Gastroesophageal sphincter (tissue), 4 donors: ENCODE measurements at regions not wholly inside any gene's neighbourhood (a gene's known extent, or its start where the extent isn't known, plus 50 kb on each side); places are given as distances from the start of the nearest gene placed in this dataset.

Experiments used
- ATAC-seq: fragments of 150-250 bp; one replicate; pipeline ENCODE4 v1.9.1; 2016; ENCODE audit warnings: mild to moderate bottlenecking, moderate library complexity
- H3K27ac ChIP-seq, 4 donors: fragments of 200-600 bp; sonication (generic) in 3 of 4; 1 replicate in 3 of 4; 2 replicates in 1 of 4; pipeline ENCODE4 v1.5.1; 2016 to 2019
- H3K27me3 ChIP-seq: fragments of 200-600 bp; sonication (generic); one replicate; pipeline ENCODE4 v1.5.1; 2019
- H3K36me3 ChIP-seq, 2 donors: fragments of 200-600 bp; sonication (generic); one replicate each; pipeline ENCODE4 v1.5.1; 2019; ENCODE audit warnings: control low read depth in 1 of 2
- H3K4me1 ChIP-seq, 3 donors: fragments of 200-600 bp; sonication (generic); 1 replicate in 2 of 3; 2 replicates in 1 of 3; pipeline ENCODE4 v1.5.1; 2016 to 2019; ENCODE audit warnings: control low read depth in 2 of 3
- H3K4me3 ChIP-seq, 2 donors: fragments of 200-600 bp; sonication (generic); one replicate each; pipeline ENCODE4 v1.5.1; 2019; ENCODE audit warnings: mild to moderate bottlenecking in 1 of 2, moderate library complexity in 1 of 2
- H3K9me3 ChIP-seq, 3 donors: fragments of 200-600 bp; sonication (generic); one replicate each; pipeline ENCODE4 v1.5.1; 2017 to 2019; ENCODE audit warnings: control low read depth in 2 of 3
- EP300 ChIP-seq: sonication (generic); formaldehyde crosslinking; IDR thresholded peaks from one replicate; pipeline ENCODE4 v1.6.1; 2017; ENCODE audit warnings: antibody characterized with exemption, mild to moderate bottlenecking
- POLR2A ChIP-seq, 2 donors: fragments of 450-650 bp; IDR thresholded peaks; one replicate each; pipeline ENCODE4 v1.6.1; 2017; ENCODE audit warnings: antibody characterized with exemption in 2 of 2, mild to moderate bottlenecking in 2 of 2, moderate library complexity in 1 of 2
- POLR2AphosphoS5 ChIP-seq: sonication (generic); formaldehyde crosslinking; IDR thresholded peaks from one replicate; pipeline ENCODE4 v1.6.1; 2017; ENCODE audit warnings: antibody characterized with exemption
- WGBS, 2 donors: methylation state at CpG; one replicate each; pipeline ENCODE4 v1.1.5; 2018; ENCODE audit warnings: low coverage in 1 of 2; 5-methylcytosine and 5-hydroxymethylcytosine counted together
- TF ChIP-seq, protein P1 (sequence below), 4 experiments: fragments of 200-600 bp in 2 of 4; fragments of 450-650 bp in 2 of 4; sonication (generic) in 1 of 4; IDR thresholded peaks; one replicate each; pipeline ENCODE4 v1.5.1; 2017 to 2019; ENCODE audit warnings: antibody characterized with exemption in 4 of 4, mild to moderate bottlenecking in 2 of 4, moderate library complexity in 2 of 4

GRCh38 chr18:26677957-26678356 lies 129.6 kb upstream of the KCTD1 start:
- no peaks in the 10 kb centered on the region for H3K36me3 ChIP-seq
- WGBS, 2 donors = 88% methylated on average over 1 of the region's 1 CpG; no CpG with 5 or more reads in 1 of the 2 donors
- no peak for ATAC-seq
- no peaks in the 10 kb centered on the region for H3K9me3 ChIP-seq
- TF ChIP-seq, protein P1, sequence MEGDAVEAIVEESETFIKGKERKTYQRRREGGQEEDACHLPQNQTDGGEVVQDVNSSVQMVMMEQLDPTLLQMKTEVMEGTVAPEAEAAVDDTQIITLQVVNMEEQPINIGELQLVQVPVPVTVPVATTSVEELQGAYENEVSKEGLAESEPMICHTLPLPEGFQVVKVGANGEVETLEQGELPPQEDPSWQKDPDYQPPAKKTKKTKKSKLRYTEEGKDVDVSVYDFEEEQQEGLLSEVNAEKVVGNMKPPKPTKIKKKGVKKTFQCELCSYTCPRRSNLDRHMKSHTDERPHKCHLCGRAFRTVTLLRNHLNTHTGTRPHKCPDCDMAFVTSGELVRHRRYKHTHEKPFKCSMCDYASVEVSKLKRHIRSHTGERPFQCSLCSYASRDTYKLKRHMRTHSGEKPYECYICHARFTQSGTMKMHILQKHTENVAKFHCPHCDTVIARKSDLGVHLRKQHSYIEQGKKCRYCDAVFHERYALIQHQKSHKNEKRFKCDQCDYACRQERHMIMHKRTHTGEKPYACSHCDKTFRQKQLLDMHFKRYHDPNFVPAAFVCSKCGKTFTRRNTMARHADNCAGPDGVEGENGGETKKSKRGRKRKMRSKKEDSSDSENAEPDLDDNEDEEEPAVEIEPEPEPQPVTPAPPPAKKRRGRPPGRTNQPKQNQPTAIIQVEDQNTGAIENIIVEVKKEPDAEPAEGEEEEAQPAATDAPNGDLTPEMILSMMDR (IDR thresholded peaks at IDR 0.05) = no peak
- no peak for TF ChIP-seq POLR2AphosphoS5
- TF ChIP-seq POLR2A (IDR thresholded peaks at IDR 0.05) = no peak
- no peak for TF ChIP-seq EP300
- no peaks in the 10 kb centered on the region for H3K27me3 ChIP-seq
- no peaks in the 10 kb centered on the region for H3K4me1 ChIP-seq
- H3K4me3 ChIP-seq = no peak overlapping the region
- H3K27ac ChIP-seq = no peak overlapping the region

DNA sequence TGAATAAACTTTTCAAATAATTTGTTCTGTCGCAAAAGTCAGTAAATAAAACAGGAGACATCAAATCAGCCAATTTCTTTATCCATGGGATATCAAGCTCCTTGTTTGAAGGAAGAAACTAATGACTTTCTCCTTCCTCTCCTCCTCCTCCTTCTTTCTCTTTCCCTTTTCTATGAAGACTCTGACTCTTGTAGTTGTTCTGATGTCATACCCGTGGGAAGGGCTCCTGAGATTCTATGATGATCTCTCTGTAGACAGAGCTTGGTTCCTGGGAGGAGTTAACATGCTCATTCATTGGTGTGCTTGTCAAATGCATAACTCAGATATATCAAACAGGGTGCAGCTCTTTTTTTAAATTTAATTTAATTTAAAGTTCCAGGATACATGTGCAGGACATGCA lies 118.7 kb upstream of the KCTD1 start:
- Histone ChIP-seq H3K4me1 (no peaks in the 10 kb centered on the region), H3K27me3 (peaks cover 7% of the 10 kb centered on the region), H3K9me3 (no peaks in the 10 kb centered on the region), H3K4me3 (no peak overlapping the region), H3K27ac (no peak overlapping the region), H3K36me3 (no peaks in the 10 kb centered on the region)
- WGBS, 2 donors = 51 to 58% methylated on average over 2 of the region's 2 CpGs
- ATAC-seq = no peak
- TF ChIP-seq POLR2A (IDR thresholded peaks at IDR 0.05) = no peak
- TF ChIP-seq, protein P1 (IDR thresholded peaks at IDR 0.05) = no peak
- TF ChIP-seq POLR2AphosphoS5 = no peak
- no peak for TF ChIP-seq EP300

- Histone ChIP-seq H3K27me3 (peaks cover 7% of the 10 kb centered on the region), H3K36me3 (no peaks in the 10 kb centered on the region), H3K4me3 (no peak overlapping the region), H3K27ac (no peak overlapping the region), H3K4me1 (peaks cover 0 to 7% (median 0%) of the 10 kb centered on the region in 3 donors), H3K9me3 (no peaks in the 10 kb centered on the region)
- ATAC-seq = no peak
- TF ChIP-seq EP300 (no peak), POLR2A (IDR thresholded peaks at IDR 0.05) (no peak), POLR2AphosphoS5 (no peak)
- TF ChIP-seq, protein P1 (IDR thresholded peaks at IDR 0.05) = no peak
- WGBS, 2 donors = 68 to 92% methylated on average over 5 of the region's 5 CpGs
These were observed 114.6 kb upstream of the KCTD1 start for GRCh38 chr18:26662996-26663395.

DNA sequence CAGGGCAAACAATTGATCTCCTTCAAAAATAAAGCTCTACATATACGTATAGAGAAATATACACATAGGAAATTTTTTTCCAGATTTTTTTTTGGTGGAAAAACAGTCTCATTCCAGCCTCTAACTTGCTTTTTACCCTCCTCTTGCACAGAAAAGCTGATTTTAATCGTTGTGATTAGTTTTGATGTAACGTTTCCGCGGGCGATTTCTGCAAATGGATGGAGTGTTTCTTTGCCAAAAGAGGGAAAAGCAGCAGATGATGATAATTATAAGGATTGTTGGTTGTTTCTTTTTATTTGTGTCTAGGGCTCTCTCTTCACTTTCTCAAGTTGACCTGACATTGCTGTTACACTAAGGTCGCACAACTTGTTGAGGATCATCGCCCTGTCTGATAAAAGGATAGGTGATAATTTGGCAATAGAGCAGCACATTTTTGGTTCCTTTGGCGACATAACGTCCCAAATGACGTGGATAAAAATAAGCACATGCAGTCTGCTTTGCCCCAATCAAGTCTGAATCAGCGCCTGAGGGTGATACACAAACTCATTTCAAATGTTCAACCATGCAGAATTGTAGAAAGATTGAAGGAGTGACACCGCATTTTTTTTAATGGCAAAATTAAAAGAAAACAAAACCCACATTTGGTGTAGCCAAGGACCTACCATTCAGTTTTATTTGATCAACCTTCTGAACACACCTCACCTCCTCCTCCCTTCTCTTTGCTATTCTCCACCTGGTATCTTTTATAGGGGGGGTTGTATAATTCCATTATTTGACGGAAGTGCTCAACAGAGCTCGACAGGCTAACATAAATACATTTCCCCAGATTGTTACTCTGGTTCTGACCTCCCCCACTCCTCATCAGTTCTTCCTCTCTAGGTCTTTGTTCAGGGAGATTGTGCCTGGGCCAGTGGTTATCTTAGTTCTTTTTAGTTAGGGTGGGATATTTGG lies 109.6 kb upstream of the KCTD1 start:
- H3K27me3 ChIP-seq = no peaks in the 10 kb centered on the region
- no peak for ATAC-seq
- H3K4me3 ChIP-seq = peak overlapping the region; percentile 61 to 89
- TF ChIP-seq POLR2AphosphoS5 = no peak
- no peak for TF ChIP-seq POLR2A (IDR thresholded peaks at IDR 0.05)
- TF ChIP-seq EP300 = no peak
- TF ChIP-seq, protein P1 (IDR thresholded peaks at IDR 0.05) = no peak
- peak overlapping the region in 3 of 4 donors; percentile 84 to 96 (median 93) for H3K27ac ChIP-seq
- peaks cover 0 to 37% (median 0%) of the 10 kb centered on the region in 3 donors for H3K4me1 ChIP-seq
- H3K36me3 ChIP-seq = no peaks in the 10 kb centered on the region
- WGBS, 2 donors = 7 to 12% methylated on average over 15 of the region's 15 CpGs
- no peaks in the 10 kb centered on the region for H3K9me3 ChIP-seq
